GM13976 (cell line): ENCODE measurements at regions not wholly inside any gene's neighbourhood (a gene's known extent, or its start where the extent isn't known, plus 50 kb on each side); places are given as distances from the start of the nearest gene placed in this dataset.

Source experiments
- DNase-seq: peaks from one replicate; pipeline ENCODE4 v3.0.0; 2012; ENCODE audit warnings: low spot score
- CTCF ChIP-seq: IDR thresholded peaks from 2 replicates; pipeline ENCODE4 v1.5.1; 2012; ENCODE audit warnings: borderline replicate concordance, mild to moderate bottlenecking; ENCODE audit not compliant: insufficient read depth; ENCODE audit errors: extremely low read depth, missing control alignments, control extremely low read depth
- in situ Hi-C: fragments of 300-500 bp; cut with MboI; formaldehyde crosslinking; loops from one replicate; pipeline ENCODE4 v1.12.0; 2022; ENCODE audit warnings: low sequenced_read_pairs, mixed read lengths, inconsistent platforms; ENCODE audit not compliant: unreplicated experiment

GRCh38 chr13:31436478-31436877, 236.7 kb downstream of the B3GLCT start:
- in situ Hi-C loops, result loop anchor here (10.0 kb wide), 1 partner anchor 298 kb away; the partner anchor contains the start of gene RXFP2
- DNase-seq, result no peak
- no peak for TF ChIP-seq CTCF

GRCh38 chr13:31437975-31438374, 238.2 kb downstream of the B3GLCT start:
- in situ Hi-C loops, result loop anchor here (10.0 kb wide), 1 partner anchor 297 kb away; the partner anchor contains the start of gene RXFP2
- TF ChIP-seq CTCF, result no peak
- DNase-seq, result no peak

GRCh38 chr13:31440132-31440531, 240.4 kb downstream of the B3GLCT start:
- DNase-seq, result no peak
- in situ Hi-C loops, result no loop called here

GRCh38 chr13:31441800-31442510, 242.2 kb downstream of the B3GLCT start:
- no peak for TF ChIP-seq CTCF
- in situ Hi-C loops, result no loop called here
- DNase-seq, result no peak

More at GRCh38 chr13:31440132-31440531, 240.4 kb downstream of the B3GLCT start:
- TF ChIP-seq CTCF, result no peak

GRCh38 chr13:31442571-31442970, 242.8 kb downstream of the B3GLCT start:
- in situ Hi-C loops, result no loop called here
- no peak for TF ChIP-seq CTCF
- no peak for DNase-seq

- in situ Hi-C loops, result no loop called here
- no peak for TF ChIP-seq CTCF
- DNase-seq, result no peak
These were observed 244.6 kb downstream of the B3GLCT start for GRCh38 chr13:31444266-31444856.
